MM.1S (cell line): ENCODE measurements at regions not wholly inside any gene's neighbourhood (a gene's known extent, or its start where the extent isn't known, plus 50 kb on each side); places are given as distances from the start of the nearest gene placed in this dataset.

Experiments used
- EZH2 ChIP-seq: fragments of 300-600 bp; sonication (generic); optimal IDR thresholded peaks from 2 replicates; pipeline ENCODE3; 2017; ENCODE audit warnings: low read depth, mild to moderate bottlenecking, antibody characterized with exemption, low read length, mixed read lengths
- TF ChIP-seq, protein P1 (sequence below): fragments of 300-600 bp; sonication (generic); IDR thresholded peaks from 2 replicates; pipeline ENCODE4 v1.5.1; 2016; ENCODE audit warnings: antibody characterized with exemption, low read length, mixed read lengths

DNA sequence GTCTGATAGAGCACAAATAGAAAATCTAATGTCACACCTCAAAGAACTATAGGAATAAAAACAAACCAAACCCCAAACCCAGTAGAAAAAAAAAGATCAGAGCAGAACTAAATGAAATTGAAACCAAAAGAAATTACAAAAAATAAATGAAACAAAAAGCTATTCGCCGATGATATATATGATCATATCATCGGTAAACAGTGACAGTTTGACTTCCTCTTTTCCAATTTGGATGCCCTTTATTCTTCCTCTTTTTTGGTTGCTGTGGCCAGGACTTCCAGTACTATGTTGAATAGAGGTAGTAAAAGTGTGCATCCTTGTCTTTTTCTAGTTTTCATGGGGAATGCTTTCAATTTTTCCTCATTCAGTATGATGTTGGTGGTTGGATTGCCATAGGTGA is 215.3 kb upstream of the AR start:
- TF ChIP-seq, protein P1, sequence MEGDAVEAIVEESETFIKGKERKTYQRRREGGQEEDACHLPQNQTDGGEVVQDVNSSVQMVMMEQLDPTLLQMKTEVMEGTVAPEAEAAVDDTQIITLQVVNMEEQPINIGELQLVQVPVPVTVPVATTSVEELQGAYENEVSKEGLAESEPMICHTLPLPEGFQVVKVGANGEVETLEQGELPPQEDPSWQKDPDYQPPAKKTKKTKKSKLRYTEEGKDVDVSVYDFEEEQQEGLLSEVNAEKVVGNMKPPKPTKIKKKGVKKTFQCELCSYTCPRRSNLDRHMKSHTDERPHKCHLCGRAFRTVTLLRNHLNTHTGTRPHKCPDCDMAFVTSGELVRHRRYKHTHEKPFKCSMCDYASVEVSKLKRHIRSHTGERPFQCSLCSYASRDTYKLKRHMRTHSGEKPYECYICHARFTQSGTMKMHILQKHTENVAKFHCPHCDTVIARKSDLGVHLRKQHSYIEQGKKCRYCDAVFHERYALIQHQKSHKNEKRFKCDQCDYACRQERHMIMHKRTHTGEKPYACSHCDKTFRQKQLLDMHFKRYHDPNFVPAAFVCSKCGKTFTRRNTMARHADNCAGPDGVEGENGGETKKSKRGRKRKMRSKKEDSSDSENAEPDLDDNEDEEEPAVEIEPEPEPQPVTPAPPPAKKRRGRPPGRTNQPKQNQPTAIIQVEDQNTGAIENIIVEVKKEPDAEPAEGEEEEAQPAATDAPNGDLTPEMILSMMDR = no peak
- no peak for TF ChIP-seq EZH2
